HG03469 (cell line): ENCODE measurements at regions not wholly inside any gene's neighbourhood (a gene's known extent, or its start where the extent isn't known, plus 50 kb on each side); places are given as distances from the start of the nearest gene placed in this dataset.
A peak's percentile ranks its signal among the peaks of the same experiment; 100 is the strongest.

Source experiments
- ATAC-seq: cut with Tn5 transposase; IDR thresholded peaks from one replicate; pipeline ENCODE4 v1.9.1; 2021; ENCODE audit warnings: mild to moderate bottlenecking, moderate library complexity, moderate number of reproducible peaks; ENCODE audit not compliant: unreplicated experiment

DNA sequence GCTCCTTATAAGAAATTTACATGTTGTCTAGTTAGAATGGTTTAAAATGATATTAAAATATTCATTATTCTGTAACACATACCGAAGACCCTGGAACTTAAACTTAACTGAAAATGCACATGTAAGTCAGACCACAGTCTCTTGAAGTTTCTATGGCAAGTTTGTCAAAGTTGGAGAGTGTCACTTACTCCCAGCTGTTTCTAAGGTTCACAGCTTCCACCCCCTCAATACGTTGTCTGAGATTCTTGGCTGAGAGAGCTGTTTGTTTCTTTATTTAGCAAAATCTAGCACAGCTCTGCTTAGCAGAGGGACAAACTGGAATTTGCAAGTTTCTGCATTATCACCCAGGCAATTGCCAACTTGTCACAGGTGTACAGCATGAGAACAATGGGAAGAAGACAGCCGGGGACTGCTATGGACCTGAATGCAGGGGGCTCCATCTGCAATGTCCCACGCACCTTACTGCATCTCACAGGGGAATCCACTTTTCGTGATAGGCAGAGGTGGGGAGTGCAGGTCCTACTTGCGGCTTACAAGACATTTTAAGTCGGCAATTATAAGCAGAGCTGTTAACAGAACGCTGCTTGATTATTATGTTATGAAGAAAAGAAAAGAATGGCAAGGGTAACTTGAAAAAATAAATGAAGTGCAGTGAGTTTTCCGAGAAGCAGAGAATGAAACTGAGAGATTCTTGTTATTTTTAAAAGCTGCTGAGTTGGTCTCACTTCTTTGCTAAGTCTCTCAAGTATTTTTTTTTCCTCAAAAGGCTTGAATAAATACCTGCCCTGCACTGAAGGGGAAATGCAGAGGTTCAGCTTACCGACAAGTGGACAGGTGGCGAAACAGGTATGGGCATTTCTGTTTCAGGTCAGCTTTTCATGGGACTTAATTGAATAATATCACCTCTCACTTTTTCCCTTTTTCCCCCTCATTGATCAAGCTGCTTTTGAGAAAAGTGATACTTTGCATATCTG, 1072.1 kb upstream of the FANCL start:
- no peak for ATAC-seq

DNA sequence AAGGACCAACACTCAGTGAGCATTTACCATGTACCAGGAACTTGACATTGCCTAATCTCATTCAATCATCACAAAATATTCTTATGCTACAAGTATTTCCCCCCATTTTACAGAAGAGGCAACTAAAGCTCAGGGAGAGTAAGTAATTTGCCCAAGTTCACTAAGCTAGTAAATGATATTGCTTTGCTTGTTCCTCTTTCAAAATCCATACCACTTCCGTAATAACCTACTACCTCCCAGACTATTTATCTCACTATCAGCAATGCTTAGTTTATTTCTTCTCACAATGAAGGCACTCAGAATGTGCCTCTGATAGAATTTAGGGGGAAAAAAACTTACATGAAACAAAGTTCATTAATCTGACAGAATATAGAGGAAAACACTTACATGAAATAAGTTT, 1070.9 kb upstream of the FANCL start:
- ATAC-seq = no peak

DNA sequence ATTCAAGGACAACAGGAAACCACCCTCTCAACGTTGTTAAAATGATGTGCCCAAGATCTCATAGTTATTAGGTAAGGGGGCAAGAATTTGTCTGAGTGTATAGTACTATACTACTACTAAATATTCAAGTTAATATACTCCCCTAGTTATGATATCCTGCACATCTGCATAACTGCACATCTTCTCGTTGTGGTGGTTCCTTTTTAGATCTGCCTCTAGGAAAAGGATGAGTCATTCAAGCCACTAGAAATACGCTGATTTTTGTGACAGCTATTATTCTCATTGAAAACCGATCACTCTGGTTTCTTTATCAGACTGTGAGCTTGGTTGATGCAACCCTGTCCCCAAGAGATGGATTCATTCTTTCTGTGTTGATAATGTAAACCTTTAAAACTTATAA, 1067.0 kb upstream of the FANCL start:
- no peak for ATAC-seq

DNA sequence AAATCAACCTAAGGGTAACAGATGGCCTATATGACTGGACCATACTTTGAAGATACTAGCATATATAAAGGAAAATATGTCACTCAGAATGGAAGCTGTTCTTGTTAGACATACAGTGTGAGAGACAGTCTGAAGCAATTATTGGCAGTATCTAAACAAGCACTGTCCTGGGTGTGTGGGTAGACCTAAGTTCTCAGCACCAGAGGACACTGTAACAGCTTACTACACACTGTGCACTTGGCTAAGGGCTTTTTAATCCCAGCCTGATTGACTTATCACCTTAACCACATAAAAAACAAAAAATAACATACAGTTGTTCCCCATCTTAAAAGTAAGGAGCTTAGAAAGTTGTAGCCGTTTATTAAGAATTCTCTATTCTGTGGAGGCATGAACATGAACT, 1066.1 kb upstream of the FANCL start:
- ATAC-seq = no peak

DNA sequence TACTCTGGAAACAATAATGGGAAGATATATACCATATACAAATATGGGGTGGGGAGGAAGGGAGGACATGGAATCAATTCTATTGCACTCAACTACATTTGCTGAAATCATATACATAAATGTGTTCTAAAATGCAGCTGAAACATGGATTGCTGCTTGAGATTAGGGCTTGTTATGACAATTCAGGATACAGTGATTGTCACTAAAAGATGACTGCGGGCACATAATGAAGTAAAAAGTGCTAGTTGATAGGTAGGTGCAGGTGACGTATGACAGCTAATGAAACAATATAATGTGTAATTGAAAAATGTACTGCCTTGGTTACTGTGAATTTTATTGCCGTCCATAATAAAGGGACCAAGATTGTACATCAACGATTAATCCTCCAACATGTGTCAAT, 1062.1 kb upstream of the FANCL start:
- ATAC-seq = no peak

DNA sequence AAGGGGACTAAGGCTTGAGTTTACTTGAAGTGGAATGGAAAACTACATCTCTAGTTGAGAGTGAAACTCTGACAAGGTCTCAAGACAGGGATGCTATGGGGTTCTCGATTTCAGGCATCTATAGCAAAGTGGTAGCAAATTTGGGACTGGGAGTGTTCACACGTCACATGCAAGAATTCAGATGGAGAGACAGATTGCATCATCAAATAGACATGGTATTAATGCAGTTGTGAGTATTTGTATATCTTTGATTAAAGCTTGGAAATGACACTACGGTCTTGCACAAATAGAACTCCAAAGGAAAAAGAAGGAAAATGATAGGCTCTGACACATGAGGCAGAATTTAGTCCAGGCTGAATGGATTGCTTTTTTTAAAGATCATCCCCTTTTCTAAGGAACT, 1061.6 kb upstream of the FANCL start:
- ATAC-seq = no peak

DNA sequence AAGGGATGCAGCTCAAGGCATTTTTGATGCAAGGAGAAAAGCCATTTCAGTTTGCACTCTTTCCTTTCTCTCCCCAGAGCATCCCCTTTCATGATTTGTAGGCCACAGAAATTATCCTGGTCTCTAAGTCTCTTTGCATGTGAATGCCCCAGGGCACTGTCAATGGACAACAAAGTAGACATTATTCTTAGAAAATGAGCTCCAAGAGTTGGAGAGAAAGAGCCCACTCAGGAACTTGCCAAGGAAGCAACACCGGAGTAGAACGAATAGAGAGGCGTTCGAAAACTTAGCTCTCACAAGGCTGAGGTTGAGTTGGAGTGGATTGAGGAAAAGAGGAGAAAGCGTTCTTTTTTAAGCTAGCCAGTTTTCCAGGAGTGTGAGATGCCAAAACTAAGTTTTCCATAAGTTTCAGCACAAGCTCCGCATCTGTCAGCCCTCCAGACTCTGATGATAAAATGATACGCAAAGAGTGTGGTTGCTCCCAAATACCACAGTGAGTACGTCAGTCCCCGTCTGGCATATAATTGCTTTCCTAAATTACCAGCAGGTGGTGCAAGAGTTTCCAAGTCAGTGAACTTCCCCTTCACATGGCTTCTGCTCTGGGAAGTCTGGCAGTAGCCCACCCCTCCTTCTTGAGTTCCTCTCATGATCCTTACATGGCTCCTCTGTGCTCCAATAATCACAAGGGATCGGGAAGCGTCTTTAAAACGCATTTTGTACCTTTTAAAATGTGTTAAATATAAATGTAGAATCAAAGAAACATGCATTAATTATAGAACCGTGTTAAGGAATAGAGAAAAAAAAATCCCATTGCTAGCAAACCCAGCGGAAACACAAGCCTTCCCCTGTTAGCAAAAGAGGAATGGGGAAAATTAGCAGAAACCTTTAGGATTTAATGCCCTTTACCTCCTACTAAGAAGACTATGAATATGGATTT, 1060.6 kb upstream of the FANCL start:
- ATAC-seq = peak; percentile 52

DNA sequence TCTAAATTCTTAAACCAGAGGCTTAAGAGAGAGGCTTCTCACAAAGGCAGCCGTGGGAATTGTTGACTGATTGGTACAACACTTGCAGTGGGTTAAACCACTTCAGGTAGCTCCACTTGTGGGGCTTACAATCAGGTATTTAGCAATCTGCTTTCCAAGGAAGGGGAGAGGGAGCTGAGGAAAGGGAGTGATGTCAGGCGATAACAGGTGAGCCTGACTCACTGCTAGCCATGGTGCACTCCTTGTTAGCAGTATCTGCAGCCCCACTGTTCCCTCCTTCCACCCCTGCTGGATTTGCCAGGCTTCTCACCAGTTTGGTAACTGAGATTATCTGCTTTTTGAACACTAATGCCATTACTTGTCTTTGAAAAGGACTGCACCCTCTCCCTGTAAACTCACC, 1056.7 kb upstream of the FANCL start:
- ATAC-seq = no peak

DNA sequence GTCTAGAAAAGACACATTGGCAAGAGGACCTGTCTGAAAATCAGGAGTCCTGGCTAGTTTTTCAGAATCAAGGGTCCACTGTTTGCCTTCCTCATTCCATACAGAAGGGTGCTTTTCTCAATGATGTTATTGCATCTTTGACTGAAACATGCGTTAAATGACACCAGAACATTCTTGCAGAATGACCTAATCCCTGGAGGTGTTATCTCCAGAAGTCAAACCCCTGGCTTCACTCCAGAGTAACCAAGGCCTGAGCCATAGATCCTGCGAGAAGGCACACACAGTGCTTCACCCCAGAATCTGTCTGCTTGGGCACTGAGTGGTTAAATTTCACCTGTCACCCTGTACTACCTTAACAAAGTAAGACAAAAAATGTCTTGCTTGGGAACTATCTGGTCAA, 1055.2 kb upstream of the FANCL start:
- ATAC-seq = no peak

DNA sequence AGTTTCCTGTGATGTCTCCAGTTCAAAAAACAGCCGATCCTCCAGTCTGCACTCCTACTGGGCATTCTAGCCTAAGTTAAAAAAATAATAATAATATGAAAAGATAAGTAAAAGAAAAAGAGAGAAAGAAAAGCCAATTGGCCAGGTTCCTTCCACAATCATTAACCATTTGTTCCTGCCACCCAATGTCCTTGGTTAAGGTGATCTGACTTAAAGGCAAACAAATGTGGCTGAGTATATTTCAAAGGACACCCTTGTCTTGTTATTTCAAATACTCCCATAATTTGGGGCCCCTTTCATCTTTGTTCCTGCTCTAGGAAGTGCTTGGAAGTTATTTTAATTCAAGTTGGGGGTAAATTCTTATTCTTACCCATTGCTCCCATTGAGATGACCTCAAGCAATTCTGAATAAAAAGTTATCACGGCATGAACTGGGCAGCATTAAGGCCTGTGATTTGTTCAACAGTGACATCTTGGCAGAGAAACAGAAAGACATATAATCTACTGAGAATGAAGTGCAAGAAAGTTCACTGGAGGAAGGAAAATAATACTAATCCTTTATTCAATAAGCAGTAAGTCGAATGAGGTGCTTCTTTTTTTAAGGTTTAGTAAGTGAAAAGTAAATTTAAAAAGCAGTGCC, 1054.5 kb upstream of the FANCL start:
- no peak for ATAC-seq

DNA sequence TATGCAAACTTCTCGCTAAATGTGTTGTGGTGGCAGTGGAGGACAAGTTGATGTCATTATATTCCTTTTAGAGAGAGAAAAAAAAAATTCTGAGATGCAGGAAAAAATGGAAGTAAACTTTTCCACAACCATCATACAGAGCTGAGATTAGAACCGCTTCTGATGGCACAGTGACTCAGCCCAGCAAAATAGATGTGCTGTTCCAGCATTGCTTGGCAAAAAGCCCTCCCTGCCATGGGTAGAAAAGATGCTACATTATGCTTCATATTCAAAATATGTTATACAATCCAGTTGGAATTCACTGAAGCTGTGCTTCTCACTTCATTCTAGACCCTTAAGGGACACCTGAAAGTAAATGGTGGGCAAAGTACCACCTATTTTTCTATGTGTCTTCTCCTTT, 1047.6 kb upstream of the FANCL start:
- ATAC-seq = no peak

DNA sequence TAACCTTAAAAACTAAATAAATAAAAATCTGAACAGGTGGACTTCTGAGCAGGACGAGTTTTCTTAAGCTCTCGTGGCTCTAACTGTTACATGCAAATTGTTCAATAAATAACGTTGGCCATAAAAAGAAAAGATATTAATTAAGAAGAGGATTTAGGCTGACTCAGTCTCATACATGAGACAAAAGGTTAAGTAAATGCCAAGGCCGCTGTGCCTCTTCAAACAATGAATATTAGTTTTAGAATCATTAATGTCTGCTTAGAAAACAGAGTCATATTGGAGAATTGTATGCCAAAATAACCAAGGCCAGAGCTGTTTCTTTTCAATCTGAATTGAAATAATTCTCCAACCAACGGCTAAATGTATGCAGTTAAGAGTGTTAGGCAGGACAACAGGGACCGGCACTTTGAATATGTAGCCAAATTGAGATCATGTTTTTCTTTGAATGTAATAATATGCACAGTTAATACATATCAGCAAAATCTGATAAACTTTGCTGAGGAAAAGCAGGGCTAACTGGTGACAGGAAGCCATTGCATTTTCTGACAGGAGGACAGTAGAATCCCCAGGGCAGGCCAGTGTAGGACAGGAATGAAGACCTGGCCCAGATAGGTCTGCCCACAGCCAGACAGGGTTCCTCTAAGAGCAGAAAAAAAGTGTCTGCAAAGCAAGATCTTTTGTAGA, 1041.4 kb upstream of the FANCL start:
- no peak for ATAC-seq

DNA sequence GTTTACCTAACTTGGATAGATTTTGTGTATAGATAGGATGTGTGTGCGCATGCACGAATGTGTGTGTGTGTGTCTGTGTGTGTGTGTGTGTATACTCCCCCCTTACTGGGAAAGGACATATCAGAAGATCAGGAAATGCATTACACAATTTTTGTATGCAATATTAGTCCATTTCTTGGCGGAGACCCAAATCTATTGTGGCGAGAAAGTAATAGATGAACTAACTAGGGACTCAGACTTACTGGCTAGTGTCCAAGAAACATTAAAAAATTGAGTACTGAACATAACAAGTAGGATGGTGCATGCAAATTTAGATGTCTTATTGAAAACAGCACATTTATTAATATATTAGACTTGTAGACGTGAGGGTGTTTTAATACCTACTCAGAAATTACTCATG, 1036.5 kb upstream of the FANCL start:
- no peak for ATAC-seq

DNA sequence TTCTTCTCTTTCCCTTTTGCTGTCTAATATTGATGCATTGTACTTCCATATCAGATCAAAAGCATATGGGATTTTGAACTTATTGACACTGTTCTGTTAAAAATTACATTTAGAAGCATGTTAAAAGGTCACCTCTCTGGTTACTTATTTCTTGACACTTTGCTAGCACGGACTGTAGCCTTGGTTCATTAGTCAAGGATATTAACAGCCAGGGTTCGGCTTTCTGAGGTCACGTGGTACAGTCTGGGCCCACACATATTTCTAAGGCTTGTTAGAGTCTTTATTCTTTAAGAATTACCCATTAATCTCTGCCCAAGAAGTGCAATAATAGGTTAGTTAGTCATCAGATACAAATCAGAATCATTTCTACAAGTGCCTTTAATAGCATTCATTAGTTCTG, 1035.8 kb upstream of the FANCL start:
- ATAC-seq = no peak

DNA sequence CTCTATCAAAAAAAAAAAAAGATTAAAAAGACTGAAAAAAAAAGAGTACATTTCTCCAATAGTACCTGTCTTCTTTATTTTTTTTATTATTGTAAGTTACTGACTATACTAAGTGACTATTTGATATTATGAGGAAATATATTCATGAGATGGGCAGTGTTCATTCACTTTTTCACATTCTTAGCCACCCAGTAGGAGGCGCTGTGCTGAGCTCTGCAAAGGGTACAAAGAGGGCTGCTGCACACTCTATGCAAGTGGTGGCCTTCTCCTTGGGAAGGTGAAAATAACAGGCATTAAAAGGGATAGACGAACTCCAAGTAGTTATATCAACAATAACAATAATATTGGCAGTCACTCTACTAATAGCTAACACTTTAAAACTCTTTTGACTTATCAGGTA, 1034.9 kb upstream of the FANCL start:
- no peak for ATAC-seq

DNA sequence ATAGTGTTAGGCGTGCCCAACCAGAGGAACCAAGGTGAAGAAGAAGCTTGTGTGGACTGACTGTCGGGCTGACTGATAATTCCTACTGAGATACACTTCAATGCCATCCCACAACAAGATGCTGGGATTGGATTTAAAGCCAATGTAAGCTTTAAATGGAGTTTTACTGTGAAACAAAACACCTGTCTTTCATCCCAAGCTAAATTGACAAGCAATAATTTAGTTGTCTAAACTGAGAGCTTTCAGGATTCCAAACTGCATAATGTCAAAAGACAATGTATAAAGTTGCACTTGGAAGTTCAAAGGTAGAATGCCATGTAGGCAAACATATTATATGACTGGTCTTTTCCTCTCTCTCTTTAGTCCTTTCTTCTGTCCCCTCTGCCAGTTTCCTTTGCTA, 1025.3 kb upstream of the FANCL start:
- ATAC-seq = no peak

DNA sequence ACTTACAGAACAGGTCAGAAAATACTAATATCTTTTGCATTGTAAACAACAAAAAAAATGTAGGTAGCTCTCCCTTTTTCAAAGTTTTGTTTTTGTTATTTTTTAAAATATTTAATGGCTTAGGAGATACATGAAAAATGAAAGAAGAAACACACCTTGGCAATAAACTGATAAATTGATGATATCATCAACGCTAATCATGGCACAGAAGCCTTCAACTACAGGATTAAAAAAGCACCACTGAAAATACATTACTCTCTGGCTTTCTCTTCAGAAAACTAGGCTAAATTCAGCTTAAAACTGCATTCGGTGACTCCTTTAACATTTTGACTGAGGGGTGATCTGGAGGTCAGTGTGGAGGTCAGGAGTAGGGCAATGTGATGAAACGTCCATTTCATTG, 1018.8 kb upstream of the FANCL start:
- no peak for ATAC-seq

DNA sequence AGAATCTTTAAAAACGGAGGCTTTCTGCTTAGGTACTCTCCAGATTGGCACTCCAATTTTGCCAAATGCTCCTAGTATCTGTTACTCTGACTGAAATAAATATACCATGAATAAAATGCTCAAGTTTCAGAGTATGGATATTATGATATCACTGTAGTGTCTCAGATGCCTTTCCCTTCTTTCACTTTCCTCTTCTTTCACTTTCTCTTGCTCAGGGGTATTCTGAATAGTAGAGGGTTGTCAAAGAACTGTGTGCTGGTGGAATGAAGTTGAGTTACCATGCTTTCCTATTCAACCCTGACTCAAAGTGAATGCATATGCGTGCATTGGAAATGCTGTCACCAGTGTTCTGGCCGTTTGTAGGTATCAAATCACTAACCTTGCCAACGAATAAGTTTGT, 1015.2 kb upstream of the FANCL start:
- no peak for ATAC-seq

DNA sequence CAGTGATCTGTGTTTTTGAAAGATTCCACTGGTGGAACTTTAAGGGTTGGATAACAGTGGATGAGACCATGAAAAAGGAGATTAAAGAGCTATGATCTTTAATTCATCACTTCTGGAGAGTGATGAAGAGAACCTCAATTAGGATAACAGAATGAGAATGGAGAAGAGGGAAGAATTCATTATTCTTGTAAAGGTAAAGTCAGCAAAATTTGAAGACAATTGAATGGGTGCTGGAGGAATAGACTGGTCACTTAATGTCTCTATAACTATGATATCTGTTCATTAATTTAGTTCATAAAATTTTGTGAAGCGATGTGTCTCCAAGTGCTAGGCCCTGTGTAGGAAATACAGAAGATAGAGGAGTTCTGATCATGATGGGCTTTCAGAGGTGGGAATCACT, 1013.2 kb upstream of the FANCL start:
- ATAC-seq = no peak

DNA sequence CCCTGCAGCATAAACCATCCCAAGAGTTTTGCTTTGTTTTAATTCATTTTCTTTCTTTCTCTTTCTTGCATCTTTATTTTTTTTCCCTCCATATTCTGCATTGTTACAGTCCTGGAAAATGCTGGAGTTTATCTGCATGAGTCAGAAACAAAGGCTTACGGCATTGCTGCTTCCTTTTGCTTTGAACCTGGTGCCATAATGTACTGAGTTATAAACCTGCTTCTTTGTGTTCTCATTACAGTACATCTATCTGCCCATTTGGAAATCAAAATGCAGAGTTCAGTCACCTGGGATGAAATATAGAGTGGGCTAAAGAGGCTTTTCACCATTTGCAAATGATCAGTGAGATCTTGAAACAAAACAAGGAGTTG, 1009.2 kb upstream of the FANCL start:
- no peak for ATAC-seq
